ENCODE measurements at regions not wholly inside any gene's neighbourhood (a gene's known extent, or its start where the extent isn't known, plus 50 kb on each side); places are given as distances from the start of the nearest gene placed in this dataset.

DNA sequence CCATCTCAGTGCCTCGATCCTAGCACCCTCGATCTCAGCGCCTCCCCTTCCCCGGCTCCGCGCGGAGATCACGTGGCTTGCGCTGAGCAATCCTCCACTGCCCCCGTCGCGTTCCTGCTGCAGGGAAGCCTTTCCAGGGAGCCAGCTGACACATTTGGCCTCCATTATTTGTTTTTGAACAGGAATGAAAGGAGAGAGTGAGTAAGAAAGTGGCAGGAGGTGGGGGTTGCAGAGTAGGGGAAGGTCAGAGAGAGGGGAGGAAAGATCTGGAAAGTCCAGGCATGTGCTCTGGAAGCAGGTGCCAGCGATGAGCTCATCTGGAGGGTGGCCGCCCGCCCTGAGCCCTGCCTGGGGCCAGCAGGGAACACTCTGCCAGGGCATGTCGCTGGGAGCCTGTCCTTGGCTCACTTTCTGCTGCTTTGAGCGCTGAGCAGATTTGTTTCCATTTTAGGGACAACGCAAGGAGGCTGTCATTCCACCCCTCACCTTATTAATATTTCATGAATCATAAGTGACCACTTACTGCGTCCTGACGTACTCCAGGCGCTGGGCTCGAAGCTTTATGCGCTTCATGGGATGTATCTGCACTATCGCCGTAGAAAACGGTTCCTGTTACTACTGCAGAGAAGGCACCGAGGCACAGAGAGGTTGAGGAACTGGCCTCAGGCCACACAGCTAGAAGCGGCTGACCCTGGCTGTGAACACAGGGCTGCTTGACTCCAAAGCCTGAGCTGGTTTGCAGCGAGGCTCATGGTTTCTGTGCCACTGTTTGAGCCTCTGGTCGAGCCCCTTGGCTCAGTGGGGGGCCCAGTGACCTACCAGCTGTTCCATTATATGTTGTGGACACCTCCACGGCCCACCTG lies 283.1 kb downstream of the SEC14L1 start:
- no peak for FAIRE-seq

DNA sequence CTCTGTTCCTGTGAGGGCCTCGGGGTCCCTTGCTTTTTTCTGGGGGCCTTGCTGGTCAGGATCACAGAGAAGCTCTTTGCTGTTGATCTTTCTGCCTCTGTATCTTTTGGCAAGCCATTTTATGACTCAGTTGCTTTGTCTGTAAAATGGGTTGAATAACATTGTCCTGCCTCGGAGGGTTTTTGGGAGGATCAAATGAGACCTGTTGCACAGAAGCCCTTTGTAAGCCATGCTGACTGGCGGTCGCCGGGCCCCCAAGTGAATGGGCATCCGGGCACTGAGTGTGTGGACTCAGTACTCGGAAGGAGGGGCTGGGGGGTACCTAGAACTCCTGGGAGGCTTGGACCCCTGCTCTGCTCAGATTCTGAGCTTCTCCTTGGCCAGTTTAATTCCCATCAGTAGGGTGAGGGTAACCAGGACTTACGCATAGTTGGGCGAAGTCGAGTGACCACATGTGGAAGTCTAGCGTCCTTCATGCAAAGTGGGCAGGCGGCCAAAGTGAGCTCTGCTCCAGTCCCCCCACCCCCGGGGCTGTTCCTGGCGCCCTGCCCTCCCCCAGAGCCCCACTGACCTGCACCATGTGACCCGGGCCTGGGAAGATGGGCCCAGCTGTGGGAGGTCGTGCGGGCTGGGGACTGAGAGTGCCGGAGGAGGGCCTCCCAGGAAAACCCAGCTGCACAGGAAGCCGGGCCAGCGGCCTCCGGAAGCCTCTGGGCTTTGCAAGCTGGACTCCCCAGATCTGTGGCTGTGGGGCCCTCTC lies 284.0 kb downstream of the SEC14L1 start:
- no peak for FAIRE-seq

More for the DNA sequence above, 283.1 kb downstream of the SEC14L1 start:
- TF ChIP-seq POU2F2 (IDR thresholded peaks at IDR 0.05; ENCODE audit: low read depth, low read length) (no peak), PAX5 (IDR thresholded peaks at IDR 0.05; ENCODE audit: insufficient read depth, low read length, severe bottlenecking) (no peak), SPI1 (IDR thresholded peaks at IDR 0.05; ENCODE audit: low read depth, low read length) (no peak), POLR2AphosphoS5 (IDR thresholded peaks at IDR 0.05; ENCODE audit: low read depth, low read length) (no peak), POLR2A (IDR thresholded peaks at IDR 0.05; ENCODE audit: low read depth, low read length) (no peak)
- DNase-seq (ENCODE audit: insufficient read length, low spot score), result no peak

DNA sequence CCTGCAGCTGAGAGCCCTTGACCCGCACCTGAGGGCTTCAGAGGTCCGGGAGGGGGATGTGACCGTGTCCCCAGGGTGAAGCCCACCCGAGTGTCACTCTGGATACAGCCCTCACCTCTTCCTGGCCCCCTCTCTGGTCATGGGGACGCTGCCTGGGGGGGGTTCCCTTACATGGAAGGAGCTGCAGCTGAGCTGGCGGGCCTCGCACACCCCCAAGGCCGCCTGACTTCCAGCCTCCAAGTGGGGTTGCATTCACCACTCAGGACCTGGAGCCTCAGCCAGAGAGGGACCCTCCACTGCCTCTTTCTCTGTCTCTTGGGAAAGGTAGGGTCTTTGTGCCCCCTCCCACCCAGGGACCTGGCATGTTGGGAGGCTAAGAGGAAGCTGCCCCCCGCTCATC lies 284.6 kb downstream of the SEC14L1 start:
- TF ChIP-seq POLR2A (IDR thresholded peaks at IDR 0.05; ENCODE audit: low read depth, low read length) (no peak), PAX5 (IDR thresholded peaks at IDR 0.05; ENCODE audit: insufficient read depth, low read length, severe bottlenecking) (no peak), SPI1 (IDR thresholded peaks at IDR 0.05; ENCODE audit: low read depth, low read length) (no peak), TAF1 (IDR thresholded peaks at IDR 0.05; ENCODE audit: low read depth, low read length) (no peak)
- DNase-seq (ENCODE audit: insufficient read length, low spot score) (no peak), FAIRE-seq (no peak)

More for the DNA sequence above, 284.0 kb downstream of the SEC14L1 start:
- TF ChIP-seq SPI1 (IDR thresholded peaks at IDR 0.05; ENCODE audit: low read depth, low read length) (no peak), TAF1 (IDR thresholded peaks at IDR 0.05; ENCODE audit: low read depth, low read length) (no peak), PAX5 (IDR thresholded peaks at IDR 0.05; ENCODE audit: insufficient read depth, low read length, severe bottlenecking) (no peak), POLR2A (IDR thresholded peaks at IDR 0.05; ENCODE audit: low read depth, low read length) (no peak), POU2F2 (IDR thresholded peaks at IDR 0.05; ENCODE audit: low read depth, low read length) (no peak), POLR2AphosphoS5 (IDR thresholded peaks at IDR 0.05; ENCODE audit: low read depth, low read length) (no peak)
- no peak for DNase-seq (ENCODE audit: insufficient read length, low spot score)

DNA sequence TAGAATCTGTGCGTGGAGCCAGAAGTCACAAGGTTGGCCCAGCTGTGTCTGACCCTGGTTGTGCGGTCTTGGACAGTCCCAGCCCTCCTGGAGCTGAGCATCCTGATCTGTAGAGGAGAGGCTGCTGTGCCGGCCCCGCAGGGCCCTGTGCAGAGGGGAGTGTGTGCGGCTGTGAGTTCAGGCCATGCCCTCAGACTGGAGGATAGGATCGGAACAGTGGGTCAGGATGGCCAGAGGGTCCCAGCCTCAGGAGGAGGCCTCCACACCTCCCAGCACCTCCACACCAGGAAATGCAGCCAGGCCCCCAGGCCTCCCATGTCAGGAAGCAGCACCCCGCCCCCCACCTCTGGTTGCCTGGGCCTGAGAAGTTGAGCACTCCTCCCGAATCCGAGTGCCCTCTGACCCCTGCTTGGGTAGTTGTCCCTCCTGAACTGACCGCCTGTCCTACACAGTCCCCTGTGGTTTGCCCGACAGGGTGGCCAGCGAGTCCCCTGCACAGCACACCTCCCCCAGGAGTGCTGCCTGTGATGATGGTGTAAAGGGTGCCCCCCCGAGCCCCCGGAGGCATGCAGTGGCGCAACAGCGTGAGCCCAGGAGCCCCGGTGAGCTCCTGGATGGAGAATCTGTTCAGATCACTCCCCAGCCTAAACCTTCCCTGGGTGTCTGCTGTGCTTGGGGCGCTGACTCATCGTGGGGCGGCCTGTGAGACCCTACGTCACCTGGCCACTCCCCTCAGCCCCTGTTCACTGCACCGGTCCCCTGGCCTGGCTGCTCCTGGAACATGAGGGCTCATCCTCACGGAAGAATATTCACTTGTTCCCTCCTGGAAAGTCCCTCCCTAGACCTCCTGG lies 285.2 kb downstream of the SEC14L1 start:
- TF ChIP-seq POU2F2 (IDR thresholded peaks at IDR 0.05; ENCODE audit: low read depth, low read length) (no peak), POLR2A (IDR thresholded peaks at IDR 0.05; ENCODE audit: low read depth, low read length) (no peak)
- no peak for FAIRE-seq
- DNase-seq (ENCODE audit: insufficient read length, low spot score), result no peak

DNA sequence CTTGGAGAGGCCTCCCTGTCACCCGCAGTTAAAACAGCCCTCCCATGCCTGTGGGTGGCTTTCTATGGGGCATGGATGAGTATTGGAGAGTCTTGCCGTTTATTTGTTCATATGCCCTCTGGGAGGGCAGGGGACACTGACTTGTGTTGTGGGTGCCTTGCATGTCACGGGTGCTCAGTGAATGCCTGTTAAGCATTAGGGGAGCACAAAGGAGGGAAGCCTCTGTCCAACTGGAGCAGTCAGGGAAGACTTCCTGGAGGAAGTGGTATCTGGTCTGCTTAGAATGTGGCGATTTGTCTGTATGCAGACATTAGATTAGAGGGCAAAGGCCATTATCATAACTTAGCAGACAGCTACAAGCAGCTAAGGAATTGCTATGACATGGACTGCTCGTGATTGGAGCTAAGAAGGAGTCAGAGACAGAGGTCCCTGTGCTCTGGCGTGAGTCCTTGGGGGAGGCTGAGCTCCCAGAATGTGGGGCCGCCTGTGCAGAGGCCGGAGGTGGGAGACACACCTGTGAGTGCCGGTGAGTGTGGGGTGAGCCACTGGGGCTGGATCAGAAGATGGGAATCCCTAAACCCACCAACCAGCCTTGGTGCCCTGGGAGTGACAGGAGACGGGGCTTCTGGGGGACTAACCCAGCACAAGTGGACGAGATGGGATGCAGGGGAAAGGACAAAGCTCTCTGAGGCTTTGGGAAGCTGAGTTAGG lies 286.1 kb downstream of the SEC14L1 start:
- TF ChIP-seq POU2F2 (IDR thresholded peaks at IDR 0.05; ENCODE audit: low read depth, low read length), result no peak
- no peak for TF ChIP-seq SPI1 (IDR thresholded peaks at IDR 0.05; ENCODE audit: low read depth, low read length)
- TF ChIP-seq TAF1 (IDR thresholded peaks at IDR 0.05; ENCODE audit: low read depth, low read length), result no peak
- TF ChIP-seq PAX5 (IDR thresholded peaks at IDR 0.05; ENCODE audit: insufficient read depth, low read length, severe bottlenecking), result no peak
- no peak for TF ChIP-seq POLR2AphosphoS5 (IDR thresholded peaks at IDR 0.05; ENCODE audit: low read depth, low read length)
- TF ChIP-seq POLR2A (IDR thresholded peaks at IDR 0.05; ENCODE audit: low read depth, low read length), result no peak
- FAIRE-seq (no peak), DNase-seq (ENCODE audit: insufficient read length, low spot score) (no peak)

DNA sequence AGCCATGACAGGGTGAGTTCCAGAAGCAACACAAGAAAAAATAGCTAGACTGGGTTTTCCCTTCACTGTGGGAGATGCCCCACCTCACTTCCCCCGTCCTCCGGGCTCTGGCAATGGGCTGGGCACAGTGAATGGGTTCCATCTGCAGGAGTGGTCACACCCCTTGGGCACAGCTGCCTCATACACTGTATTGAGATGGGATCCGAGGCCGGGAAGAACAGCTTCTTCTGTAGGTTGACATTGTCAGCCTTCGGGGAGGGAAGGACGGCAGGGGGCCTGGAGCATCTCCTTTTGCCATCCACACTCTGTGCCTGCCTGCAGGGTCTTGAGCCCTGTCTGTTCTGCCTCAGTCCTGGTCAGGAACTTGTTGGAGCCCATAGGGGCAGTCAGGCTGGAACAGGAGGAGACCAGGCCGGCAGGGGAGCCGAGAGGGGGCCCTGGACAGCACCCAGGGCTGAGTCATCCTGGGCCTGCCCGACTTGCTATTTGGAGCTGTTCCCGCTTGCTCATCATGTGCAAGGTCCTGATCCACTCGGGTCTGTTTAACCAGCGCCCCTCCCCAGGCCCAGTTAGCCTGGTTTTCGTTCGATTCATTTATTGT lies 286.7 kb downstream of the SEC14L1 start:
- no peak for DNase-seq (ENCODE audit: insufficient read length, low spot score)
- no peak for FAIRE-seq
- TF ChIP-seq PAX5 (IDR thresholded peaks at IDR 0.05; ENCODE audit: insufficient read depth, low read length, severe bottlenecking) (no peak), POU2F2 (IDR thresholded peaks at IDR 0.05; ENCODE audit: low read depth, low read length) (no peak), TAF1 (IDR thresholded peaks at IDR 0.05; ENCODE audit: low read depth, low read length) (no peak), POLR2A (IDR thresholded peaks at IDR 0.05; ENCODE audit: low read depth, low read length) (no peak), SPI1 (IDR thresholded peaks at IDR 0.05; ENCODE audit: low read depth, low read length) (no peak)

DNA sequence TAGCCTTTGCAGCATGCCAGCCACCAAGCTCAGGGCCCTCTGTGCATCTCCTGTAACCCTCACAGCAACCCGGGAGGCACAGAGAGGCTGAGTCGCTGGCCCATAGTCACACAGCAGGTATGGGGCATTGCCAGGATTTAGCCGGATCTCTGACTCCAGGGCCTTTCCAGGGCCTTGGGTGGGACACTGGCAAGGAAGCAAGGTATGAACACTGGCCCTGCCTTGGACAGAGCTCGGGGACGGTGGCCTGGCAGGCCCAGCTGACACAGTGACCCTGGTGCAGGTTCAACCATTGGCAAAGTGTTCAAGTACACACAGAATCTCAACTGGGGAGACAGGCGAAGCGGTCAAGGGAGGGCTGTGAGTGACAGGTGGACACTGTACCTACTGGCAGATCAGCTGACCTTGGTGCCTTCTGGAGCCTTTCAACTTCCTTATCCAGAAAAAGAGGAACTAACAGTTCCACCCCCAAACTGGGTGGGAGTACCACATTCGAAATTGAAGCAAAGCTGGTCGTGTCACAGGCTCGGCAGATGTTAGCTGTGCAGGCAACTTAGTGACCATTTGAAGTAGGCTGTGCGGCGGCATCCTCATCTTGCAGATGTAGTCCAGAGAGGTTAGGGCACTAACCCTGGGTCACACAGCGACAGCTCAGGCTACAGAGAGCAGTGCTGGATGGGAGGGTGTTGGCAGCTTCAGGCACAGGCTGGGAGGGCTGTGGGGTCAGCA lies 287.4 kb downstream of the SEC14L1 start:
- FAIRE-seq, result no peak

More for the DNA sequence above, 287.4 kb downstream of the SEC14L1 start:
- DNase-seq (ENCODE audit: insufficient read length, low spot score), result no peak
- no peak for TF ChIP-seq POU2F2 (IDR thresholded peaks at IDR 0.05; ENCODE audit: low read depth, low read length)
- TF ChIP-seq TAF1 (IDR thresholded peaks at IDR 0.05; ENCODE audit: low read depth, low read length), result no peak
- no peak for TF ChIP-seq PAX5 (IDR thresholded peaks at IDR 0.05; ENCODE audit: insufficient read depth, low read length, severe bottlenecking)
- no peak for TF ChIP-seq POLR2A (IDR thresholded peaks at IDR 0.05; ENCODE audit: low read depth, low read length)
- 0 out of 2 replicates have a peak, but pooled peaks have one; percentile 4 for TF ChIP-seq SPI1 (IDR thresholded peaks at IDR 0.05; ENCODE audit: low read depth, low read length)
- TF ChIP-seq POLR2AphosphoS5 (IDR thresholded peaks at IDR 0.05; ENCODE audit: low read depth, low read length), result no peak
